DMS153 treated with DMSO at 0.1 percent for 48 hours (cell line): ENCODE measurements at regions not wholly inside any gene's neighbourhood (a gene's known extent, or its start where the extent isn't known, plus 50 kb on each side); places are given as distances from the start of the nearest gene placed in this dataset.

Source experiments
- DNase-seq: peaks from one replicate; lab custom pipeline; 2025; ENCODE audit not compliant: unreplicated experiment; lab: John Stamatoyannopoulos, UW

GRCh38 chr15:66927201-66928077 lies 138.0 kb upstream of the SMAD3 start:
- DNase-seq: no peak

DNA sequence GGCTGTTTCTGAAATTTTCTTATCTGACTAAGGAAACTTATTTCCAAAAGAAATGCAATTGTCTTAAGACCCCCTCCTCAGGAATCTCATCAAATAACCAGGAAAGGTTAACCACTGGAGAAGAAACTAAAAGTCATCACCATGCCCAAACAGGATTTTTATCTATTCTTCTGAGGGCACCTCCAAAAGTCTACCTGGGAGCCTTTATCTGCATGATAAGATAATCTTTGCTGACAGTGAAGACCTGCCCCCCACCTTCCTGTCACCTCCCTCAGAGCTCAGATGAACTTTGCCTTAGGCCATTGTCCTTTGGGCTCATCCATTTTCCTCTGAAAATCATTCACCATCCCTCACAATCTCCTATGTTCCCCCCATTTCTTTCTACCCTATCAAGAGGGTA lies 137.3 kb upstream of the SMAD3 start:
- DNase-seq: no peak

GRCh38 chr15:66928784-66929183 lies 136.6 kb upstream of the SMAD3 start:
- DNase-seq: no peak

GRCh38 chr15:66929843-66930402 lies 135.5 kb upstream of the SMAD3 start:
- no peak for DNase-seq

GRCh38 chr15:66931768-66932633 lies 133.4 kb upstream of the SMAD3 start:
- DNase-seq: no peak

GRCh38 chr15:66932634-66933024 lies 132.8 kb upstream of the SMAD3 start:
- DNase-seq: no peak

DNA sequence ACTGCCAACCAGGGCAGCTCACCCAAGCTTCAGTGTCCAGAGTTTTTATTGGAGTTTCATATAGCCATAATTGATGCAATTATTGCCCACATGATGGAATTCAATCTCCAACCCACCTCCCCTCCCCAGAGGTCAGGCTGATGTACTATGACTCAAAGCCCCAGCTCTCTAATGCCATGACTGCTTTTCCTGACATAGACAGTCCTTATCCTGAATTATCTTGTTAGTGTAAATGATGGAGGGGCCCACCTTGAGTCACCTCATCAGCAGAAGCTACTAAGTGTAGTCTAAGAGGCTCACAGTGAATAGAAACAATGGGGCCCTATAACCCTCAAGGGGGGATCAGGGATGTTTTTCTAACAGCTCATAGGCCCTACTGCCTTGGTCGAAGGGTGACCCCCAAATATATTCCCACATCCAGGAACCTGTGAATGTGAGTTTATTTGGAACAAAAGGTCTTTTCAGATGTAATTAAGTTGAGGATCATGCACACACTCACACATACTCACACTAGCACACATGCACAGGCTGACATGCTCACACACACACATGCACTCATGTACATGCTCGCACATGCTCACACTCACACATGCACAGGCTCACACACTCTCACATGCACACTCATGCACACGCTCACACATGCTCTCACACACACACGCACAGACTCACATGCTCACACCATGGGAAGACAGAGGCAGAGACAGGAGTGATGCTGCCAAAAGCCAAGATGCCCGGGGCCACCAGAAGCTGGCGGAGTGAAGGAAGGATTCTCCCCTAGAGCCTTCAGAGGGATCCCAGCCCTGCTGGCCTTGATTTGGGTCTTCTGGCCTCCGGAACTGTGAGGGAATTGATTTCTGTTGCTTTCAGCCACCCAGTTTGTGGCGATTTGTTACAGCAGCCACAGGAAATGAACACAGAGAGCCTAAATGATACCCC lies 131.2 kb upstream of the SMAD3 start:
- DNase-seq: no peak

- DNase-seq: no peak
Measured at GRCh38 chr15:66934868-66935520, 130.4 kb upstream of the SMAD3 start.

DNA sequence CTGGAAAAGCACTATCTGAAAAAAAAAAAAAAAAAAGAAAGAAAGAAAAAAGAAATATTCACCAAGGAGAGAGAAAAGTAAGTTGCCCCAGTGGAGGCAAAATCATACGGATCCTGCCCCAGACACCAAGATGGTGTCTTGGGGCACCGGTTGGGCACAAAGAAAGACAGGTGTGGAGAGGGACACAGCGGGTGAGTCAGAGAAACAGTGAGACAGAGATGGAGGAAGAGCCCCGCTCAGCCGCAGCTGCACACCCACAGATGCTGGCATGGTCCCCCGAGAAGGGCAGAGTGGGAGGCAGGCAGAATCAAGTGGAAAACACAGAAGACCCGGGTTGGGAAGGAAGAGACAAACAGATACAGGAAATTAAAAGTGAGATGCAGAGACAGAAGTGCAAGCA lies 129.7 kb upstream of the SMAD3 start:
- no peak for DNase-seq

GRCh38 chr15:66936109-66936860 lies 129.1 kb upstream of the SMAD3 start:
- no peak for DNase-seq

DNA sequence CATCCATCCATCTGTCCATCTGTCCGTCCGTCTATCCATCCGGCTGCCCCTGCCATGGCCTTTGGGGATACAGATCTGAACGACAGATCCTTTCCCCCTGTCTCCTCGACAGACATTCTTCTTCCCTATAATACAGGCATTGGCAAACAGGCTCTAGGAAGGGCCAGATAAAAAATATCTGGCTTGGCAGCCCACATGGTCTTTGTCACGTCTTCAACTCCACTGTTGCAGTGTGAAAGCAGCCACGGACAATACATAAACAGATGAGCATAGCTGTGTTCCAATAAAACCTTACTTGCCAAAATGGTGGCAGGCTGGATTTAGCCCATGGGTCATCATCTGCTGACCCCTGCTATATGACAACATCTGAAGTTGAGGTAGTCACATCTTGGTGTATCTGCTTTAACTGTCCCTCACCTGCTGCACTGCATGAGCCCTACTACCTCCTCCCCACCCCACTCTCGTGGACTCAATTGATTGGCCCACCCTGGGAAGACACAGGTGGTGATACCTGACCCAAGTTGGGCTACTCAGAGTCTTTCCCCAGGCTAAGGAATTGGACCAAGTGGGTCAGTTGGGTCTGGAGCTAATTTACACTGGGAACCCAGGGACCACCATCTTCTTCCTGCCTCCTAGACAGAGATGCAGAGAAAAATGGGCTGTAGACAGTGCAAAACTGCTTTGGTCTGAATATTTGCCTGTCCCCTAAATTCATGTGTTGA lies 128.4 kb upstream of the SMAD3 start:
- DNase-seq: no peak

DNA sequence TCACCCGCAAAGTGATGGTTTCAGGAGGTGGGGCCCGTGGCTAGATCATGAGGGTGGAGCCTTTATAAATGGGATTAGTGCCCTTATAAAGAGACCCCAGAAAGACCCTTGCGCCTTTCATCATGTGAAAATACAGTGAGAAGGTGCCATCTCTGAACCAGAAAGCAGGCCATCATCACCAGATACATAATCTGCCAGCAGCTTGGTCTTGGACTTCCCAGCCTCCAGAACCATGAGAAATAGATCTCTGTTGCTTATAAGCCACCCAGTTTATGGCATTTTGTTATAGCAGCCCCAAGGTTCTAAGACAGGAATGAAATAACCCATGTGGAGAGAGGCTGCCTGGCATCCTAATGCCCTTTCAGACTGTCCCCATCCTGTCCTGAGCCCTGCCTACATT lies 127.8 kb upstream of the SMAD3 start:
- DNase-seq: no peak

DNA sequence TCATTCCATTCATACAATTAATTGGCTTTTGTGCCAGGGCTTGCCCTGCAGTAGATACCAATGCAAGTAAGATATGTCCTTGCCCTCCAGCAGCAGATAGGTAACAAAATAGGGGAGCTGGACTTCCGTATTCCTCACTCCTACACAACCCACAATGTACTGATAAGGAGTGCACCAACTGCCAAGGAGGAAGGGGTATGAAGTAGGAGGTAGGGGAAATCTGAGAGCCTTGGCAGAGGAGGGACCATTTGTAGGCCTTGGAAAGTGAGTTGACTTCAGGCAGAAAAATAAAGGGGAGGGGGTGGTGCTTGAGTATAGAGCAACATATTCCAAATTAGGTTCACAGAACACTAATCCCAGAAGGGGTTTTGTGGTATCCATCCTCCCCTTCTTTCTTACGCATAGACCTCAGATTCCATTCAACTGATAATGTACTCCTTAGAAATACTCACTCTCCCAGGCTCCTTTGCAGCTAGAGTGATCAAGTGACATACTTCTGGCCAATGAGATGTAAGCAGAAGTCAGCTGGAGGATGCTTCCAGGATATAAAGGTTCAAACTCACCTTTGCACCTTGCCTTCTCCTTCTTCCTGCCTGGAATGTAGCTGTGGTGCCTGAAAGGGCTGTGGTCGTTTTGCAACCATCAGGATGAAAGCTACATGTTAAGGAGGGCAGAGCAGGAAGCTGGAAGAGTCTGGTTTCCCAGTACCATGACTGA lies 127.1 kb upstream of the SMAD3 start:
- no peak for DNase-seq

DNA sequence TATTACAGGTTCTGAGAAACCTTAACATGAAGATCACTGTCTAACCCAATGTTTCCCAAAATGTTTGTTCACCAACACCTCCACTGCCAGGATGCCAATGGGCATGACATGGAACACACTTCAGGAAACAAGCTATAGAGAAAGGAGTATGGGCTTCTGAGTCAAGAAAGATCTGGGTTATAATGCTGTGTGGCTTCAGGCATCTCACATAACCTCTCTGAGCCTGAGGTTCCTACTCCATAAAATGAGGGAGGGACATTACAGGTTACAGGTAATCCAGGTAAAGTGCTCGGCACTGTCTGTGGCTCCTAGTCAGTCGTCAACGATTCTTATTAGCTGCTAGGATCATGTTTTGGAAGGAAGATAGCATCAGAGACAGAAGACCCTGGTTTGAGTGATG lies 126.4 kb upstream of the SMAD3 start:
- DNase-seq: no peak

DNA sequence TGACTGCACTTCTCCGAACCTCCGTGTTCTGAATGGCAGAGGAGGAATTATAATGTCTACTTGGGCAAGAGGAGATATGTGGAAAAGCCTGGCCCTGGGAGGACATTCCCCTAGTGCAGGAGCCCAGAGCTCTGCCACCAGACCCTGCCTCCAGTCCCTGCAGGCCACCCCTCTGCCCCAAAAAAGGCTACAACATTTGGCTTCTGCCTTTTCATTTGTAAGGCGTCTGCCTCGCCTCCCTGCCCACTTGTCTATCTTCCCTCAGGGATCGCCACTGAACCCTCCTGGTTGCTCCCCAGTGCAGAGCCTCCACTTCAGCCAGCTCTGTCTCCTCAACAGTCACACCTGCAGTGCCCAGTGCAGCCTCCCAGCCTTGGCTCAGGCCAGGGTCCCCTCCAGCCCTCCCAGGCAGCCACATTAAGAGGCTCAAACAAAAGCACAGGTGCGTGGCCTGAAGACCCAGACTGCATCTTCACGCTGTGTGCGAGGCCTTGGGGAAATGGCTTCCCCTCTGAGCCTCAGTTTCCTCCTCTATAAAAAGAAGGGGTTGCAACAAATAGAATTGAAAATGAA lies 125.9 kb upstream of the SMAD3 start:
- DNase-seq: no peak

DNA sequence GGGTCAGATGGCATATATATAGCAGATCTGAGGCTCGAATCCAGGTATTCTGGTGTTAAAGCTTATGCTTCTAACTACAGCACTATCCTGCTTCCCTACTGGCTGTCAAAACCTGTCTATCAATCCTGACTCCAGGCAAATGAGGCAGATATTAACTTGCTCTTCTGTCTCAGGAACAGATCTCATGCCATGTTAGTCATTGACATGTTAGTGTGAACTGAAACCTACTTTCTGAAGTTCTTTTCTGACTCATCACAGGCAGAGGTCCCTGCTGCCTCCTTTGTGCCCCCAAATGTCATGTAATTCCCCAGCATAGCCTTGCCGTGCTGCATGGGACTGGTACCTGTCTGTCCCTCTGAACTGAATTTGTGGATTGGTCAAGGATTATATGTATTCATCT lies 125.0 kb upstream of the SMAD3 start:
- no peak for DNase-seq

- no peak for DNase-seq
Measured at GRCh38 chr15:66941108-66941711, 124.2 kb upstream of the SMAD3 start.
